HG02588 (cell line): ENCODE measurements at regions not wholly inside any gene's neighbourhood (a gene's known extent, or its start where the extent isn't known, plus 50 kb on each side); places are given as distances from the start of the nearest gene placed in this dataset.
"Not testable (repeated sequence)": the region's sequence is repeated elsewhere in the genome, so short reads cannot be mapped to it uniquely, and the experiment has no call there.

Experiments
- ATAC-seq: cut with Tn5 transposase; IDR thresholded peaks from one replicate; pipeline ENCODE4 v1.9.1; 2021; ENCODE audit warnings: mild to moderate bottlenecking, moderate library complexity; ENCODE audit not compliant: unreplicated experiment

GRCh38 chr1:9465640-9466039 lies 73.6 kb upstream of the SLC25A33 start:
- ATAC-seq: no peak

- no peak for ATAC-seq
Measured at GRCh38 chr1:9466780-9467758, 72.2 kb upstream of the SLC25A33 start.

- not testable (repeated sequence) for ATAC-seq
Measured at GRCh38 chr1:9469882-9470281, 69.4 kb upstream of the SLC25A33 start.

DNA sequence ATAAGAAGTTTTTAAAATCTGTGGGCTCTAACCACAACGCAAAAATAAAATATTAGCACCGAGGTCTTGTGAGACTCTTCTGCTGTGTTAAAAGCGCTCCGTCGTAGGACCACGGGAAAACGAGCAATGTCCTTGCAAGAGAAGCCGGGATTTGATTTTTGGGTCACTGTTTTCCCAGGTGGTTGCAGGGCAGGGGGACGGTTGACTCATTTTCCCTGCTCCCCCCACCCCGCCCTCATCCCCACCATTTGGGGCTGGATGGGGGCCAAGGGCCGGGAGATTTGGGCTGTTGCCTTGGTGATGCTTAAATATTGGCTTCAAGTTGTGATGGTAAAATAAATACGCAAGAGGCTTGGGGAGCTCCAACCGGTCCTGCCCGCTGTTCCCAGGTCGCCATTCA lies 67.6 kb upstream of the SLC25A33 start:
- ATAC-seq: no peak

DNA sequence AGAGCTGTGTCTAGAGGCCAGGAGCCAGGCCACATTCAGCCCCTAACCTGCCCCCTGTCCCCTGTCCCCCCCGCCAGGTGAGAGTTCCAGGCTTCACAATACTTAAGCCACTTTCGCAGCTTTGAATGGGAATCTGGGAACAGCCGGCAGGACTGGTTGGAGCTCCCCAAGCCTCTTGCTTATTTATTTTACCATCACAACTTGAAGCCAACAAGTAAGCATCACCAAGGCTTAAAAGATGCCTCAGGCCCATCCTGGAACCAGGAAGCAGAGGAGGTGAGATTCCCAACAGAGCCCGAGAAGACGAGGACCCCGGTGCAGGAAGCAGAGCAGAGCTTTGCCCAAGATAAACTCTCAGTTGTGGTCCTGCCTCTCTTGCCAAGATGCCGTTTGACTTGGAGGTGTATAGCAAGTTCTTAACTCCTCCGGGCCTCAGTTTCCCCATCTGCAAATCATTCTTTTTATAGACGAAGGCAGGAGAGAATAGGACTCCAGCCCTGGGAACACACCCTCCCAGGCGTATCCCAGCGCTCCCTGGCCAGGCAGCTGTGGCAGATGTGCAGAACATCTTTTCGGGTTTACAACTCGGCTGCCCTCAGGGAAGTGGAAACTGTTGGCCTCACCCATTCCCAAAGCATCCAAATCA lies 66.8 kb upstream of the SLC25A33 start:
- ATAC-seq: no peak

DNA sequence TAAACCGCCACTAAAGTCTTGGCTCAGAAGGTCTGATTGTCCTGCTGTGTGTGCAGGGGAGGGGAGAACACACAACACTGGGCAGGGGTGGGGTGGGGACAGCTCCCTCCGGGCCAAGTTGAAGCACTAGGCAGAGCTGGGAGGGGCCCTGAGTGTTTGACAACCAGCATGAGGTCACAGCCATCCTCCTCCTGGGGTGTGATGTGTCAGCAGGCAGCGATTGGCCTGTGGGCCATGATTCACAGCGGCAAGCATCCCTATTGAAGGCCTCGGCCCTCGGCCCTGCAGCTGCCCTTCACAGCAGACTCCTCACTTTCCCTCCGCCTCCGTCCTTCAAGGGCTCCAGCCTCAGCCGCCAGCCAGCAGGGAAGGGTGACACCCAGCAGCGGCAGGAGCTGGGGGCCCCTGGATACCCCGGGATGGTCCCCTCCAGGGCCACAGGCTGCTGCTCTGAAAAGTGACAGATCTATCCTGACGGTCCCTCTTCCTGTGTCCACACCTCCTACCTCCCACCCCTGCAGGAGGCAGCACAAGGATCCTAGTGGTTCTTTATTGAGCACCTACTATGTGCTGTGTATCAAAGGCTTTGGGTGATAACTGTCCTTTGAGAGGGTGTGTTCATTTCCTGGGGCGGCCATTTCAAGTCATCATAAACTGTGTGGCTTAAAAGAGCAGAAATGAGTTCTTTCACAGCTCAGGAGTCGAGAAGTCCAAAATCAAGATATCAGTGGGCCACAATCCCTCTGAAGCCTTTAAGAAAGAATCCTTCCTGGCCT lies 66.0 kb upstream of the SLC25A33 start:
- ATAC-seq: no peak

GRCh38 chr1:9475061-9475627 lies 64.1 kb upstream of the SLC25A33 start:
- no peak for ATAC-seq

GRCh38 chr1:9476790-9477463 lies 62.3 kb upstream of the SLC25A33 start:
- no peak for ATAC-seq

- ATAC-seq: no peak
Measured at GRCh38 chr1:9477535-9477934, 61.7 kb upstream of the SLC25A33 start.

DNA sequence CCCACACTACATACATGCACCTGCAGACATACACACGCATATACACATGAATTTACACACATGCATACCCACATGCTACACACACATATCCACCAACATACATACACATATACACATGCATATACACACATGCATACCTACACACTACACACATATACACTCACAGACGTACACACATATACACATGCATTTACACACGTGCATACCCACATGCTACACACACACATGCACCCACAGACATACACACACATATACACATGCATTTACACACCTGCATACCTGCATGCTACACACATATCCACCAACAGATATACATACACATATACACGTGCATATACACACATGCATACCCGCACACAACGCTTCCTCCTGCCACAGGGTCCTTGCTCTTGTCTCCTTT lies 61.2 kb upstream of the SLC25A33 start:
- ATAC-seq: no peak

DNA sequence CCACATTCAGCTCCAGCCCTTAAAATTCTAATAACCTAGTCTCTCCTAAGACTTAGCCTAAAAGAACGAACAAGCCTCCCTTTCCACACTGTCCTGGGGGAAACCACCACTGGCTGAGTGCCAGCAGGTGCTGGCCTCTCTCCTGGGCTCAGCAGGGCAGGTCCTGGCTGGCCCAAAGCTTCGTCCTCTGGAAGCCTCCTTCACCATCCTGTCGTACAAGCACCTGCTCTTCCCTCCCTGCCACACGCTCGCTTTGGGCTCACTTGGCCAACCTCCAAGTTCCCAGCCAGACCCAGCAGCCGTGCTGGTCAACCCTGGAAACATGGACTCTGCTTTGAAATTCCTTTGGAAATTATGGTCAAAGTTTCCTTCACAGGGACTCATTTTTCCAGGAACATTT lies 58.2 kb upstream of the SLC25A33 start:
- no peak for ATAC-seq

- no peak for ATAC-seq
Measured at GRCh38 chr1:9482403-9482802, 56.9 kb upstream of the SLC25A33 start.

DNA sequence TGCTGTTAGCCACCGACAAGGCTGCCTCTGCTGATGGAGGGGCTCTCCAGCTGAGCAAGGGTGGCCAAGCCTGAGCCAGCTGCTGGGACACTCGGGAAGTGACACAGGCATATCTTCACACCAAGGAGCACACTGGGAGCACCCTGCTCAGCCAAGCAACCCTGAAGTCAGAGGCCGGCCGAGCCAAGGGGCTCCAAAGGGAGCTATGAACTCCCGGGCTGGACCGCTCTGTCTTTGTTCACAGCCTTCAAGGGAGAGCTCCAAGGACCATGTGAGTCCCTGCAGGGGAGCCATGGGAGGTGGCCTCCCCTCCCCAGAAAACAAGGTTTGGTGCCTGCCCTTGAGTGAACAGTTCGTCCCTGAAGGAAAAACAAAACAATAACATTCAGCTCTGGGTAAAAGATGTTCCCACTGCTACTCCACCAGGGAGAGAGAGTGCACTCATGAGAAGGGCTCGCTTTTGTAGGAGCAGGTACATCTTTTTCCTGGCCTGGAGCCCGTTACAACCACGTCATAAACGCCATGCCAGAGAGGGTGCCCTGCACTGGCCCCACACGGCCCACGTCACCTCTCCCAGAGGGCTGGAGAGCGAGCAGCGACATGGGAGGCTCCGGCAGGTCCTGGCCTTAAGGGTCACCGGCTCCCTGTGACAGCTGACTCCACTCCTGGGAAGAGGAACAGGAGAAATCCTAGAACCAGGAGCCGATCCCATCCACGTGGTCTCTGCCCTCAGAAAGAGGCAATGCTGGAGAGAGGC lies 56.3 kb upstream of the SLC25A33 start:
- no peak for ATAC-seq

GRCh38 chr1:9486466-9487140 lies 52.7 kb upstream of the SLC25A33 start:
- ATAC-seq: no peak
